ENCODE measurements at regions not wholly inside any gene's neighbourhood (a gene's known extent, or its start where the extent isn't known, plus 50 kb on each side); places are given as distances from the start of the nearest gene placed in this dataset.

- H3K79me2 ChIP-seq (ENCODE audit: control insufficient read depth, insufficient read depth, low read length), result no peaks in the 10 kb centered on the region
- TF ChIP-seq EZH2 (IDR thresholded peaks at IDR 0.05; ENCODE audit: low read length, missing control alignments) (no peak), CTCF (conservative IDR thresholded peaks at IDR 0.05 in 1 of 2, IDR thresholded peaks at IDR 0.05 in 1 of 2; ENCODE audit: low read depth in 1 of 2, low read length in 2 of 2) (no peak)
- no peak overlapping the region for H3K4me3 ChIP-seq (replicated peaks in 1 of 4; ENCODE audit: control extremely low read depth in 1 of 4, insufficient read depth in 1 of 4, low read depth in 3 of 4, low read length in 4 of 4)
- H3K9me3 ChIP-seq (ENCODE audit: control insufficient read depth, insufficient read depth, low read depth, low read length), result peaks cover 2% of the 10 kb centered on the region
- no peak for DNase-seq (ENCODE audit: low read depth in 2 of 2)
- no peak overlapping the region for H3K27ac ChIP-seq (ENCODE audit: insufficient read depth, low read length)
- H3K4me2 ChIP-seq (ENCODE audit: extremely low read depth, insufficient read depth, low read length), result no peak overlapping the region
- no peaks in the 10 kb centered on the region for H4K20me1 ChIP-seq (ENCODE audit: control insufficient read depth, extremely low read depth, insufficient read depth, low read length)
- no peaks in the 10 kb centered on the region for H3K4me1 ChIP-seq (ENCODE audit: control insufficient read depth, extremely low read depth, insufficient read depth, low read length)
- no peaks in the 10 kb centered on the region for H3K27me3 ChIP-seq (ENCODE audit: control insufficient read depth, insufficient read depth, low read length)
- no peak overlapping the region for H2AFZ ChIP-seq (ENCODE audit: low read length)
- H3K9ac ChIP-seq (ENCODE audit: insufficient read depth, low read length), result no peak overlapping the region
- no peaks in the 10 kb centered on the region for H3K36me3 ChIP-seq (ENCODE audit: control insufficient read depth, insufficient read depth, low read length)
Measured at GRCh38 chr2:128791985-128792320, 473.3 kb upstream of the HS6ST1 start.

- peaks cover 2% of the 10 kb centered on the region for H3K9me3 ChIP-seq (ENCODE audit: control insufficient read depth, insufficient read depth, low read depth, low read length)
- DNase-seq (ENCODE audit: low read depth in 2 of 2), result no peak
- H3K79me2 ChIP-seq (ENCODE audit: control insufficient read depth, insufficient read depth, low read length), result no peaks in the 10 kb centered on the region
- no peaks in the 10 kb centered on the region for H3K36me3 ChIP-seq (ENCODE audit: control insufficient read depth, insufficient read depth, low read length)
- H3K4me3 ChIP-seq (replicated peaks in 1 of 4; ENCODE audit: control extremely low read depth in 1 of 4, insufficient read depth in 1 of 4, low read depth in 3 of 4, low read length in 4 of 4), result no peak overlapping the region
- no peak overlapping the region for H2AFZ ChIP-seq (ENCODE audit: low read length)
- H3K9ac ChIP-seq (ENCODE audit: insufficient read depth, low read length), result no peak overlapping the region
- no peak for TF ChIP-seq EZH2 (IDR thresholded peaks at IDR 0.05; ENCODE audit: low read length, missing control alignments)
- no peak for TF ChIP-seq CTCF (conservative IDR thresholded peaks at IDR 0.05 in 1 of 2, IDR thresholded peaks at IDR 0.05 in 1 of 2; ENCODE audit: low read depth in 1 of 2, low read length in 2 of 2)
- H3K27me3 ChIP-seq (ENCODE audit: control insufficient read depth, insufficient read depth, low read length), result no peaks in the 10 kb centered on the region
- H4K20me1 ChIP-seq (ENCODE audit: control insufficient read depth, extremely low read depth, insufficient read depth, low read length), result no peaks in the 10 kb centered on the region
- H3K4me2 ChIP-seq (ENCODE audit: extremely low read depth, insufficient read depth, low read length), result no peak overlapping the region
- H3K4me1 ChIP-seq (ENCODE audit: control insufficient read depth, extremely low read depth, insufficient read depth, low read length), result no peaks in the 10 kb centered on the region
- no peak overlapping the region for H3K27ac ChIP-seq (ENCODE audit: insufficient read depth, low read length)
Measured at GRCh38 chr2:128792476-128793054, 473.9 kb upstream of the HS6ST1 start.

GRCh38 chr2:128793404-128793803, 474.7 kb upstream of the HS6ST1 start:
- H2AFZ ChIP-seq (ENCODE audit: low read length), result no peak overlapping the region
- no peak overlapping the region for H3K27ac ChIP-seq (ENCODE audit: insufficient read depth, low read length)
- TF ChIP-seq CTCF (conservative IDR thresholded peaks at IDR 0.05 in 1 of 2, IDR thresholded peaks at IDR 0.05 in 1 of 2; ENCODE audit: low read depth in 1 of 2, low read length in 2 of 2) (no peak), EZH2 (IDR thresholded peaks at IDR 0.05; ENCODE audit: low read length, missing control alignments) (no peak)
- peaks cover 1% of the 10 kb centered on the region for H3K9me3 ChIP-seq (ENCODE audit: control insufficient read depth, insufficient read depth, low read depth, low read length)
- no peaks in the 10 kb centered on the region for H4K20me1 ChIP-seq (ENCODE audit: control insufficient read depth, extremely low read depth, insufficient read depth, low read length)
- H3K27me3 ChIP-seq (ENCODE audit: control insufficient read depth, insufficient read depth, low read length), result no peaks in the 10 kb centered on the region
- no peak overlapping the region for H3K4me3 ChIP-seq (replicated peaks in 1 of 4; ENCODE audit: control extremely low read depth in 1 of 4, insufficient read depth in 1 of 4, low read depth in 3 of 4, low read length in 4 of 4)
- H3K79me2 ChIP-seq (ENCODE audit: control insufficient read depth, insufficient read depth, low read length), result no peaks in the 10 kb centered on the region
- H3K9ac ChIP-seq (ENCODE audit: insufficient read depth, low read length), result no peak overlapping the region
- no peaks in the 10 kb centered on the region for H3K4me1 ChIP-seq (ENCODE audit: control insufficient read depth, extremely low read depth, insufficient read depth, low read length)
- H3K4me2 ChIP-seq (ENCODE audit: extremely low read depth, insufficient read depth, low read length), result no peak overlapping the region
- H3K36me3 ChIP-seq (ENCODE audit: control insufficient read depth, insufficient read depth, low read length), result no peaks in the 10 kb centered on the region
- no peak for DNase-seq (ENCODE audit: low read depth in 2 of 2)
